Fibroblast of lung (primary cell): ENCODE measurements at regions not wholly inside any gene's neighbourhood (a gene's known extent, or its start where the extent isn't known, plus 50 kb on each side); places are given as distances from the start of the nearest gene placed in this dataset.

Experiments used
- DNase-seq, 2 donors: peaks; one replicate each; pipeline versions ENCODE4 v3.0.0 to v3.0.0-alpha.2; 2010; ENCODE audit warnings: low read depth in 2 of 2
- H2AFZ ChIP-seq: 2 replicates; pipeline ENCODE4 v1.5.1; 2012; ENCODE audit warnings: low read length, control low read depth, inconsistent platforms
- H3K27ac ChIP-seq: 2 replicates; pipeline ENCODE4 v1.5.1; 2011; ENCODE audit warnings: low read length, control low read depth; ENCODE audit not compliant: insufficient read depth
- H3K27me3 ChIP-seq: 2 replicates; pipeline ENCODE4 v1.5.1; 2011; ENCODE audit warnings: mild to moderate bottlenecking, low read length; ENCODE audit not compliant: control insufficient read depth, insufficient read depth
- H3K36me3 ChIP-seq: 2 replicates; pipeline ENCODE4 v1.5.1; 2011; ENCODE audit warnings: low read length; ENCODE audit not compliant: control insufficient read depth, insufficient read depth
- H3K4me1 ChIP-seq: 2 replicates; pipeline ENCODE4 v1.5.1; 2011; ENCODE audit warnings: low read length; ENCODE audit not compliant: control insufficient read depth, insufficient read depth; ENCODE audit errors: extremely low read depth
- H3K4me2 ChIP-seq: 2 replicates; pipeline ENCODE4 v1.5.1; 2011; ENCODE audit warnings: low read length, control low read depth; ENCODE audit not compliant: insufficient read depth; ENCODE audit errors: extremely low read depth
- H3K4me3 ChIP-seq, 4 experiments: fragments of 200-600 bp in 1 of 4; sonication (generic) in 1 of 4; replicated peaks in 1 of 4; 2 replicates each; pipeline ENCODE4 v1.5.1; 2011 to 2016; ENCODE audit warnings: low read length in 4 of 4, low read depth in 3 of 4, mild to moderate bottlenecking in 3 of 4, control low read depth in 2 of 4, inconsistent platforms in 1 of 4, mixed read lengths in 1 of 4; ENCODE audit not compliant: insufficient read depth in 1 of 4; ENCODE audit errors: control extremely low read depth in 1 of 4
- H3K79me2 ChIP-seq: 2 replicates; pipeline ENCODE4 v1.5.1; 2012; ENCODE audit warnings: mild to moderate bottlenecking, low read length, inconsistent platforms; ENCODE audit not compliant: control insufficient read depth, insufficient read depth
- H3K9ac ChIP-seq: 2 replicates; pipeline ENCODE4 v1.5.1; 2011; ENCODE audit warnings: mild to moderate bottlenecking, low read length, control low read depth; ENCODE audit not compliant: insufficient read depth
- H3K9me3 ChIP-seq: 2 replicates; pipeline ENCODE4 v1.5.1; 2012; ENCODE audit warnings: low read depth, low read length; ENCODE audit not compliant: control insufficient read depth, insufficient read depth
- H4K20me1 ChIP-seq: 2 replicates; pipeline ENCODE4 v1.5.1; 2011; ENCODE audit warnings: low read length; ENCODE audit not compliant: control insufficient read depth, insufficient read depth; ENCODE audit errors: extremely low read depth
- CTCF ChIP-seq, 2 donors: IDR thresholded peaks in 1 of 2; conservative IDR thresholded peaks in 1 of 2; 1 replicate in 1 of 2; 2 replicates in 1 of 2; pipeline ENCODE4 v1.5.1; 2011 to 2012; ENCODE audit warnings: low read length in 2 of 2, control low read depth in 1 of 2, inconsistent platforms in 1 of 2, low read depth in 1 of 2, mild to moderate bottlenecking in 1 of 2
- EZH2 ChIP-seq: IDR thresholded peaks from 2 replicates; pipeline ENCODE4 v1.5.1; 2012; ENCODE audit warnings: low read length, control low read depth, mild to moderate bottlenecking; ENCODE audit errors: missing control alignments

- DNase-seq: peak in 1 of 2 donors; percentile 24
- Histone ChIP-seq H3K4me2 (no peak overlapping the region), H3K79me2 (no peaks in the 10 kb centered on the region), H3K27ac (no peak overlapping the region), H3K4me1 (no peaks in the 10 kb centered on the region), H3K9ac (no peak overlapping the region), H3K27me3 (no peaks in the 10 kb centered on the region), H3K9me3 (no peaks in the 10 kb centered on the region), H2AFZ (no peak overlapping the region), H4K20me1 (no peaks in the 10 kb centered on the region), H3K4me3 (no peak overlapping the region), H3K36me3 (no peaks in the 10 kb centered on the region)
- TF ChIP-seq CTCF (conservative IDR thresholded peaks at IDR 0.05 in 1 of 2, IDR thresholded peaks at IDR 0.05 in 1 of 2; ENCODE audit: low read depth in 1 of 2, low read length in 2 of 2) (no peak), EZH2 (no peak)
Observed at GRCh38 chr21:28402616-28402989, 590.1 kb downstream of the LTN1 start.

- no peaks in the 10 kb centered on the region for H3K79me2 ChIP-seq
- no peaks in the 10 kb centered on the region for H3K9me3 ChIP-seq
- H3K4me2 ChIP-seq: no peak overlapping the region
- H3K9ac ChIP-seq: no peak overlapping the region
- H3K4me3 ChIP-seq: no peak overlapping the region
- no peaks in the 10 kb centered on the region for H3K27me3 ChIP-seq
- H3K27ac ChIP-seq: no peak overlapping the region
- no peak for DNase-seq
- H3K4me1 ChIP-seq: no peaks in the 10 kb centered on the region
- H3K36me3 ChIP-seq: no peaks in the 10 kb centered on the region
- H2AFZ ChIP-seq: no peak overlapping the region
- no peaks in the 10 kb centered on the region for H4K20me1 ChIP-seq
- no peak for TF ChIP-seq CTCF (conservative IDR thresholded peaks at IDR 0.05 in 1 of 2, IDR thresholded peaks at IDR 0.05 in 1 of 2; ENCODE audit: low read depth in 1 of 2, low read length in 2 of 2)
- no peak for TF ChIP-seq EZH2
Observed at GRCh38 chr21:28397040-28397439, 595.6 kb downstream of the LTN1 start.

GRCh38 chr21:28396421-28396820 is 596.3 kb downstream of the LTN1 start:
- H3K9me3 ChIP-seq: no peaks in the 10 kb centered on the region
- H3K9ac ChIP-seq: no peak overlapping the region
- H3K4me3 ChIP-seq: no peak overlapping the region
- H3K4me1 ChIP-seq: no peaks in the 10 kb centered on the region
- no peaks in the 10 kb centered on the region for H4K20me1 ChIP-seq
- no peak for DNase-seq
- no peak overlapping the region for H3K27ac ChIP-seq
- no peaks in the 10 kb centered on the region for H3K79me2 ChIP-seq
- no peak overlapping the region for H3K4me2 ChIP-seq
- H3K36me3 ChIP-seq: no peaks in the 10 kb centered on the region
- no peak overlapping the region for H2AFZ ChIP-seq
- no peaks in the 10 kb centered on the region for H3K27me3 ChIP-seq
- TF ChIP-seq EZH2 (no peak), CTCF (conservative IDR thresholded peaks at IDR 0.05 in 1 of 2, IDR thresholded peaks at IDR 0.05 in 1 of 2; ENCODE audit: low read depth in 1 of 2, low read length in 2 of 2) (no peak)
